ENCODE measurements at regions not wholly inside any gene's neighbourhood (a gene's known extent, or its start where the extent isn't known, plus 50 kb on each side); places are given as distances from the start of the nearest gene placed in this dataset.
A peak's percentile ranks its signal among the peaks of the same experiment; 100 is the strongest.

- Histone ChIP-seq H3K27ac (peak overlapping the region; percentile 22), H3K4me3 (no peak overlapping the region), H3K9me2 (replicated peaks; ENCODE audit: insufficient read depth) (no peaks in the 10 kb centered on the region), H3K4me1 (ENCODE audit: insufficient read depth) (peaks cover 32% of the 10 kb centered on the region), H4K20me1 (ENCODE audit: insufficient read depth, poor library complexity, severe bottlenecking) (no peaks in the 10 kb centered on the region), H3K36me3 (replicated peaks; ENCODE audit: insufficient read depth, low read depth) (no peaks in the 10 kb centered on the region), H3K27me3 (no peaks in the 10 kb centered on the region), H3K9me3 (ENCODE audit: low read depth) (no peaks in the 10 kb centered on the region), H3K79me2 (no peaks in the 10 kb centered on the region), H3K4me2 (peak overlapping the region; percentile 14), H2AFZ (no peak overlapping the region)
- TF ChIP-seq EZH2phosphoT487 (IDR thresholded peaks at IDR 0.05; ENCODE audit: low read depth, severe bottlenecking, unreplicated experiment): no peak
- TF ChIP-seq EZH2 (IDR thresholded peaks at IDR 0.05; ENCODE audit: borderline replicate concordance): no peak
- TF ChIP-seq, protein P1, sequence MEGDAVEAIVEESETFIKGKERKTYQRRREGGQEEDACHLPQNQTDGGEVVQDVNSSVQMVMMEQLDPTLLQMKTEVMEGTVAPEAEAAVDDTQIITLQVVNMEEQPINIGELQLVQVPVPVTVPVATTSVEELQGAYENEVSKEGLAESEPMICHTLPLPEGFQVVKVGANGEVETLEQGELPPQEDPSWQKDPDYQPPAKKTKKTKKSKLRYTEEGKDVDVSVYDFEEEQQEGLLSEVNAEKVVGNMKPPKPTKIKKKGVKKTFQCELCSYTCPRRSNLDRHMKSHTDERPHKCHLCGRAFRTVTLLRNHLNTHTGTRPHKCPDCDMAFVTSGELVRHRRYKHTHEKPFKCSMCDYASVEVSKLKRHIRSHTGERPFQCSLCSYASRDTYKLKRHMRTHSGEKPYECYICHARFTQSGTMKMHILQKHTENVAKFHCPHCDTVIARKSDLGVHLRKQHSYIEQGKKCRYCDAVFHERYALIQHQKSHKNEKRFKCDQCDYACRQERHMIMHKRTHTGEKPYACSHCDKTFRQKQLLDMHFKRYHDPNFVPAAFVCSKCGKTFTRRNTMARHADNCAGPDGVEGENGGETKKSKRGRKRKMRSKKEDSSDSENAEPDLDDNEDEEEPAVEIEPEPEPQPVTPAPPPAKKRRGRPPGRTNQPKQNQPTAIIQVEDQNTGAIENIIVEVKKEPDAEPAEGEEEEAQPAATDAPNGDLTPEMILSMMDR (IDR thresholded peaks at IDR 0.05; ENCODE audit: poor library complexity): no peak
- no peak for DNase-seq (ENCODE audit: low spot score)
- WGBS (ENCODE audit: low lambda C conversion rate, missing lambda C conversion rate): 61% methylated on average over 3 of the region's 3 CpGs
Observed at GRCh38 chr2:138274421-138275291, 226.9 kb upstream of the SPOPL start.

- H3K4me2 ChIP-seq: peak overlapping the region; percentile 14
- no peaks in the 10 kb centered on the region for H3K79me2 ChIP-seq
- H3K9me3 ChIP-seq (ENCODE audit: low read depth): no peaks in the 10 kb centered on the region
- peak; percentile 36 for DNase-seq (ENCODE audit: low spot score)
- no peaks in the 10 kb centered on the region for H3K36me3 ChIP-seq (replicated peaks; ENCODE audit: insufficient read depth, low read depth)
- 15% methylated on average over 2 of the region's 2 CpGs for WGBS (ENCODE audit: low lambda C conversion rate, missing lambda C conversion rate)
- peaks cover 32% of the 10 kb centered on the region for H3K4me1 ChIP-seq (ENCODE audit: insufficient read depth)
- H4K20me1 ChIP-seq (ENCODE audit: insufficient read depth, poor library complexity, severe bottlenecking): no peaks in the 10 kb centered on the region
- H2AFZ ChIP-seq: no peak overlapping the region
- no peaks in the 10 kb centered on the region for H3K9me2 ChIP-seq (replicated peaks; ENCODE audit: insufficient read depth)
- no peak overlapping the region for H3K4me3 ChIP-seq
- peak overlapping the region; percentile 23 for H3K27ac ChIP-seq
- H3K27me3 ChIP-seq: no peaks in the 10 kb centered on the region
- TF ChIP-seq EZH2phosphoT487 (IDR thresholded peaks at IDR 0.05; ENCODE audit: low read depth, severe bottlenecking, unreplicated experiment) (no peak), EZH2 (IDR thresholded peaks at IDR 0.05; ENCODE audit: borderline replicate concordance) (no peak)
- TF ChIP-seq, protein P1 (IDR thresholded peaks at IDR 0.05; ENCODE audit: poor library complexity): no peak
Observed at GRCh38 chr2:138275292-138275690, 226.3 kb upstream of the SPOPL start.

DNA sequence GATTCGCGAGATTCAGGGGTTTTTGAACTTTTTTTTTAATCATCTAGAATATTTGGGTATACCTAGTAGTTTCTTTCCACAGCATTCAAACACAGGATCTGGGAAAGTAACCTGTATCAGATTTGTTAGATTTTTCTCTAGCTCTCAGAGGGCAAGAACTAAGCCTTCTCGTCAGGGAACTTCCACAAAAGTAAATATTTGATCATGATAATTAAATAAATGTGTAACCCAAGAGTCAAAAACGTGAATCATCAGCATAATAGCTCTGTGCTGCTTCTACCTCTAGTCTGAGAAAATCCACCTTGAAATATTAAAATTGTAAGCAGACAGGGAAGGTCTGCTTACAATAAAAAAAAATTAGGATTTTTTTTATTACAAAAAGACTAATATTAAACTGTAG lies 225.7 kb upstream of the SPOPL start:
- H3K27ac ChIP-seq: peak overlapping the region; percentile 72
- peak; percentile 41 for DNase-seq (ENCODE audit: low spot score)

More for the DNA sequence above, 225.7 kb upstream of the SPOPL start:
- H3K4me1 ChIP-seq (ENCODE audit: insufficient read depth): peaks cover 32% of the 10 kb centered on the region
- H4K20me1 ChIP-seq (ENCODE audit: insufficient read depth, poor library complexity, severe bottlenecking): no peaks in the 10 kb centered on the region
- 35% methylated on average over 4 of the region's 4 CpGs for WGBS (ENCODE audit: low lambda C conversion rate, missing lambda C conversion rate)
- TF ChIP-seq EZH2 (IDR thresholded peaks at IDR 0.05; ENCODE audit: borderline replicate concordance): no peak
- TF ChIP-seq, protein P1 (IDR thresholded peaks at IDR 0.05; ENCODE audit: poor library complexity): no peak
- TF ChIP-seq EZH2phosphoT487 (IDR thresholded peaks at IDR 0.05; ENCODE audit: low read depth, severe bottlenecking, unreplicated experiment): no peak
- no peaks in the 10 kb centered on the region for H3K27me3 ChIP-seq
- H3K79me2 ChIP-seq: no peaks in the 10 kb centered on the region
- no peaks in the 10 kb centered on the region for H3K9me2 ChIP-seq (replicated peaks; ENCODE audit: insufficient read depth)
- no peaks in the 10 kb centered on the region for H3K36me3 ChIP-seq (replicated peaks; ENCODE audit: insufficient read depth, low read depth)
- H3K9me3 ChIP-seq (ENCODE audit: low read depth): no peaks in the 10 kb centered on the region
- H3K4me2 ChIP-seq: peak overlapping the region; percentile 57
- H2AFZ ChIP-seq: no peak overlapping the region
- H3K4me3 ChIP-seq: no peak overlapping the region

Data from hepatocyte (in vitro differentiated cells).